MCF 10A (cell line): ENCODE measurements at regions not wholly inside any gene's neighbourhood (a gene's known extent, or its start where the extent isn't known, plus 50 kb on each side); places are given as distances from the start of the nearest gene placed in this dataset.
"Not testable (repeated sequence)": the region's sequence is repeated elsewhere in the genome, so short reads cannot be mapped to it uniquely, and the experiment has no call there.

Source experiments
- BruUV-seq: library from RNA; stranded (reverse); fragments of 400-500 nt; replicated peaks from 2 replicates; lab custom pipeline; 2021; lab: Mats Ljungman, UMichigan
- CTCF ChIA-PET: fragments of 300-600 bp; sonication (Branson Sonifier 250); formaldehyde crosslinking; extraction: SDS; loops from one replicate; lab custom pipeline; 2021; ENCODE audit warnings: antibody characterized with exemption, inconsistent platforms; lab: Yijun Ruan, JAX
- POLR2A ChIA-PET: fragments of 300-600, 350-650 bp; sonication (Branson Sonifier 250); formaldehyde crosslinking; extraction: SDS; loops from one replicate; lab custom pipeline; 2020; ENCODE audit warnings: antibody characterized with exemption, inconsistent platforms; lab: Yijun Ruan, JAX
- DNase-seq: peaks from one replicate; pipeline ENCODE4 v3.0.0-alpha.2; 2018; ENCODE audit not compliant: unreplicated experiment
- H3K27ac Mint-ChIP-seq: one replicate; pipeline ENCODE4 v1.8.0; 2022; ENCODE audit warnings: mild to moderate bottlenecking, low read depth, mixed read lengths; ENCODE audit not compliant: unreplicated experiment
- H3K27me3 Mint-ChIP-seq: one replicate; pipeline ENCODE4 v1.8.0; 2022; ENCODE audit warnings: mixed read lengths; ENCODE audit not compliant: insufficient read depth, unreplicated experiment
- H3K36me3 Mint-ChIP-seq: one replicate; pipeline ENCODE4 v1.8.0; 2022; ENCODE audit warnings: mild to moderate bottlenecking, moderate library complexity, mixed read lengths; ENCODE audit not compliant: insufficient read depth, unreplicated experiment
- H3K4me1 Mint-ChIP-seq: one replicate; pipeline ENCODE4 v1.8.0; 2022; ENCODE audit warnings: mixed read lengths; ENCODE audit not compliant: insufficient read depth, unreplicated experiment
- H3K4me3 Mint-ChIP-seq: one replicate; pipeline ENCODE4 v1.8.0; 2022; ENCODE audit warnings: mild to moderate bottlenecking, moderate library complexity, mixed read lengths; ENCODE audit not compliant: unreplicated experiment
- H3K9me3 Mint-ChIP-seq: one replicate; pipeline ENCODE4 v1.8.0; 2022; ENCODE audit warnings: mixed read lengths; ENCODE audit not compliant: unreplicated experiment
- CTCF ChIP-seq: fragments of 200-600 bp; IDR thresholded peaks from one replicate; pipeline ENCODE4 v1.8.0; 2022; ENCODE audit warnings: antibody characterized with exemption, mild to moderate bottlenecking; ENCODE audit not compliant: unreplicated experiment
- intact Hi-C: fragments of 100-400 bp; cut with micrococcal nuclease; formaldehyde crosslinking; loops from 2 replicates; pipeline ENCODE4 v1.14.1; 2022

GRCh38 chr3:16075647-16076046 lies 98.8 kb upstream of the GALNT15 start:
- Mint-ChIP-seq H3K4me3 (no peak overlapping the region), H3K4me1 (peaks cover 23% of the 10 kb centered on the region), H3K27ac (no peak overlapping the region), H3K36me3 (no peaks in the 10 kb centered on the region), H3K27me3 (no peaks in the 10 kb centered on the region), H3K9me3 (peaks cover 4% of the 10 kb centered on the region)
- BruUV-seq, result no TSS peak
- ChIA-PET CTCF (interaction anchor here (0.8 to 1.7 kb wide), 2 partner anchors 15 to 71 kb away, joined by 3 to 6 read pairs; no protein-coding TSS in a partner anchor), POLR2A (interaction anchor here (1.1 to 1.4 kb wide), 2 partner anchors 10 to 14 kb away, joined by 4 to 5 read pairs; no protein-coding TSS in a partner anchor)
- no peak for DNase-seq
- intact Hi-C loops, result no loop called here
- no peak for TF ChIP-seq CTCF

- intact Hi-C loops, result no loop called here
- DNase-seq, result no peak
- H3K4me3 Mint-ChIP-seq, result no peak overlapping the region
- H3K4me1 Mint-ChIP-seq, result peaks cover 23% of the 10 kb centered on the region
- no peaks in the 10 kb centered on the region for H3K27me3 Mint-ChIP-seq
- POLR2A ChIA-PET, result no interaction called here
- no peak overlapping the region for H3K27ac Mint-ChIP-seq
- no peaks in the 10 kb centered on the region for H3K36me3 Mint-ChIP-seq
- no TSS peak for BruUV-seq
- TF ChIP-seq CTCF, result no peak
- H3K9me3 Mint-ChIP-seq, result peaks cover 7% of the 10 kb centered on the region
- CTCF ChIA-PET, result interaction anchor here (0.6 to 2.3 kb wide), 3 partner anchors 16 to 450 kb away, joined by 3 to 6 read pairs (median 5); no protein-coding TSS in a partner anchor
These were observed 97.9 kb upstream of the GALNT15 start for GRCh38 chr3:16076564-16076963.

GRCh38 chr3:16077146-16077545 lies 97.3 kb upstream of the GALNT15 start:
- H3K27ac Mint-ChIP-seq, H3K9me3 Mint-ChIP-seq, H3K36me3 Mint-ChIP-seq, H3K27me3 Mint-ChIP-seq, intact Hi-C loops, BruUV-seq, H3K4me3 Mint-ChIP-seq, DNase-seq: not testable (repeated sequence)
- ChIA-PET POLR2A (interaction anchor here (2.0 kb wide), 1 partner anchor 8 kb away, joined by 6 read pairs; no protein-coding TSS in a partner anchor), CTCF (interaction anchor here (0.6 to 2.3 kb wide), 3 partner anchors 12 to 450 kb away, joined by 3 to 5 read pairs (median 4); no protein-coding TSS in a partner anchor)
- peaks cover 18% of the 10 kb centered on the region for H3K4me1 Mint-ChIP-seq

GRCh38 chr3:16077681-16078080 lies 96.8 kb upstream of the GALNT15 start:
- BruUV-seq, H3K27me3 Mint-ChIP-seq, H3K4me3 Mint-ChIP-seq, H3K36me3 Mint-ChIP-seq, intact Hi-C loops, DNase-seq: not testable (repeated sequence)
- ChIA-PET POLR2A (interaction anchor here (2.0 kb wide), 1 partner anchor 9 kb away, joined by 6 read pairs; no protein-coding TSS in a partner anchor), CTCF (interaction anchor here (0.6 to 2.3 kb wide), 3 partner anchors 13 to 30 kb away, joined by 4 to 5 read pairs (median 4); no protein-coding TSS in a partner anchor)
- Mint-ChIP-seq H3K9me3 (peaks cover 14% of the 10 kb centered on the region), H3K4me1 (peaks cover 18% of the 10 kb centered on the region), H3K27ac (peak overlapping the region; percentile 49)

- no peak overlapping the region for H3K4me3 Mint-ChIP-seq
- CTCF ChIA-PET, result no interaction called here
- H3K27me3 Mint-ChIP-seq, result no peaks in the 10 kb centered on the region
- H3K36me3 Mint-ChIP-seq, result no peaks in the 10 kb centered on the region
- intact Hi-C loops, result no loop called here
- no peak for TF ChIP-seq CTCF
- H3K4me1 Mint-ChIP-seq, result peaks cover 5% of the 10 kb centered on the region
- H3K27ac Mint-ChIP-seq, result no peak overlapping the region
- POLR2A ChIA-PET, result no interaction called here
- BruUV-seq, result no TSS peak
- peaks cover 20% of the 10 kb centered on the region for H3K9me3 Mint-ChIP-seq
- DNase-seq, result no peak
These were observed 95.0 kb upstream of the GALNT15 start for GRCh38 chr3:16079519-16079918.
